Caco-2 (cell line): ENCODE measurements at regions not wholly inside any gene's neighbourhood (a gene's known extent, or its start where the extent isn't known, plus 50 kb on each side); places are given as distances from the start of the nearest gene placed in this dataset.

Experiments
- BruUV-seq: library from RNA; stranded (reverse); fragments of 400-500 nt; replicated peaks from 2 replicates; lab custom pipeline; 2021; lab: Mats Ljungman, UMichigan
- CTCF ChIA-PET: fragments of 300-600 bp; sonication (Branson Sonifier 250); formaldehyde crosslinking; loops from one replicate; lab custom pipeline; 2022; ENCODE audit warnings: antibody characterized with exemption; lab: Charles Lee
- POLR2A ChIA-PET: fragments of 300-600 bp; sonication (Branson Sonifier 250); formaldehyde crosslinking; loops from one replicate; lab custom pipeline; 2022; ENCODE audit warnings: antibody characterized with exemption; lab: Charles Lee
- DNase-seq, 2 experiments: peaks; one replicate each; pipeline versions ENCODE4 v3.0.0 to v3.0.0-alpha.2; 2020 to 2022
- H3K27me3 ChIP-seq: replicated peaks from 2 replicates; pipeline ENCODE4 v1.6.0; 2011; ENCODE audit warnings: low read length; ENCODE audit not compliant: control insufficient read depth, insufficient read depth
- H3K36me3 ChIP-seq: 2 replicates; pipeline ENCODE4 v1.5.1; 2011; ENCODE audit warnings: low read length; ENCODE audit not compliant: control insufficient read depth, insufficient read depth
- H3K4me1 ChIP-seq: fragments of 250-450 bp; sonication (Bioruptor Pico); 2 replicates; pipeline ENCODE4 v1.5.1; 2020; ENCODE audit warnings: mild to moderate bottlenecking
- H3K4me3 ChIP-seq: 2 replicates; pipeline ENCODE4 v1.5.1; 2011; ENCODE audit warnings: low read depth, mild to moderate bottlenecking, control low read depth, low read length
- H3K9me3 ChIP-seq: fragments of 250-450 bp; sonication (Bioruptor Pico); 2 replicates; pipeline ENCODE4 v1.5.1; 2020; ENCODE audit warnings: mild to moderate bottlenecking, moderate library complexity
- H3K27ac Mint-ChIP-seq: one replicate; pipeline ENCODE4 v1.8.0; 2022; ENCODE audit warnings: mixed read lengths; ENCODE audit not compliant: unreplicated experiment
- H3K27me3 Mint-ChIP-seq: one replicate; pipeline ENCODE4 v1.8.0; 2022; ENCODE audit warnings: mixed read lengths; ENCODE audit not compliant: insufficient read depth, unreplicated experiment
- H3K36me3 Mint-ChIP-seq: one replicate; pipeline ENCODE4 v1.8.0; 2022; ENCODE audit warnings: mild to moderate bottlenecking, mixed read lengths; ENCODE audit not compliant: insufficient read depth, unreplicated experiment
- H3K4me1 Mint-ChIP-seq: one replicate; pipeline ENCODE4 v1.8.0; 2022; ENCODE audit warnings: low read depth, mixed read lengths; ENCODE audit not compliant: unreplicated experiment
- H3K4me3 Mint-ChIP-seq: one replicate; pipeline ENCODE4 v1.8.0; 2022; ENCODE audit warnings: mild to moderate bottlenecking, moderate library complexity, mixed read lengths; ENCODE audit not compliant: unreplicated experiment
- H3K9me3 Mint-ChIP-seq: one replicate; pipeline ENCODE4 v1.8.0; 2022; ENCODE audit warnings: mixed read lengths; ENCODE audit not compliant: unreplicated experiment
- CTCF ChIP-seq, 2 experiments: fragments of 200-600 bp in 1 of 2; IDR thresholded peaks; 1 replicate in 1 of 2; 2 replicates in 1 of 2; pipeline versions ENCODE4 v1.5.1 to v1.8.0; 2011 to 2022; ENCODE audit warnings: antibody characterized with exemption in 1 of 2, control low read depth in 1 of 2, inconsistent platforms in 1 of 2, low read depth in 1 of 2, low read length in 1 of 2, mild to moderate bottlenecking in 1 of 2, moderate library complexity in 1 of 2; ENCODE audit not compliant: insufficient read depth in 1 of 2, severe bottlenecking in 1 of 2, unreplicated experiment in 1 of 2
- intact Hi-C: fragments of 100-400 bp; cut with micrococcal nuclease; formaldehyde crosslinking; loops from one replicate; pipeline ENCODE4 v1.10.0; 2022; ENCODE audit not compliant: unreplicated experiment

GRCh38 chr18:75544496-75544895 is 117.0 kb upstream of the SMIM21 start:
- CTCF ChIA-PET, result no interaction called here
- no TSS peak for BruUV-seq

GRCh38 chr18:75544051-75544481 is 116.6 kb upstream of the SMIM21 start:
- H3K4me3 Mint-ChIP-seq, result no peak overlapping the region
- POLR2A ChIA-PET, result no interaction called here
- no peak overlapping the region for H3K4me3 ChIP-seq
- H3K27me3 ChIP-seq, result no peaks in the 10 kb centered on the region
- BruUV-seq, result no TSS peak
- H3K9me3 ChIP-seq, result no peaks in the 10 kb centered on the region
- no peaks in the 10 kb centered on the region for H3K4me1 Mint-ChIP-seq
- intact Hi-C loops, result no loop called here
- CTCF ChIA-PET, result no interaction called here
- no peaks in the 10 kb centered on the region for H3K36me3 ChIP-seq
- peaks cover 4% of the 10 kb centered on the region for H3K27me3 Mint-ChIP-seq
- DNase-seq, result no peak
- H3K9me3 Mint-ChIP-seq, result no peaks in the 10 kb centered on the region
- no peaks in the 10 kb centered on the region for H3K4me1 ChIP-seq
- H3K27ac Mint-ChIP-seq, result no peak overlapping the region
- no peak for TF ChIP-seq CTCF (IDR thresholded peaks at IDR 0.05; ENCODE audit: insufficient read depth in 1 of 2, low read depth in 1 of 2, low read length in 1 of 2, severe bottlenecking in 1 of 2, unreplicated experiment in 1 of 2)
- no peaks in the 10 kb centered on the region for H3K36me3 Mint-ChIP-seq

More at GRCh38 chr18:75544496-75544895, 117.0 kb upstream of the SMIM21 start:
- no peak for TF ChIP-seq CTCF (IDR thresholded peaks at IDR 0.05; ENCODE audit: insufficient read depth in 1 of 2, low read depth in 1 of 2, low read length in 1 of 2, severe bottlenecking in 1 of 2, unreplicated experiment in 1 of 2)
- no peaks in the 10 kb centered on the region for H3K36me3 Mint-ChIP-seq
- no peak overlapping the region for H3K27ac Mint-ChIP-seq
- no peaks in the 10 kb centered on the region for H3K36me3 ChIP-seq
- H3K9me3 ChIP-seq, result no peaks in the 10 kb centered on the region
- H3K9me3 Mint-ChIP-seq, result no peaks in the 10 kb centered on the region
- intact Hi-C loops, result no loop called here
- H3K4me1 ChIP-seq, result no peaks in the 10 kb centered on the region
- H3K27me3 ChIP-seq, result no peaks in the 10 kb centered on the region
- H3K4me3 ChIP-seq, result no peak overlapping the region
- no peak for DNase-seq
- H3K27me3 Mint-ChIP-seq, result peaks cover 5% of the 10 kb centered on the region
- POLR2A ChIA-PET, result no interaction called here
- no peak overlapping the region for H3K4me3 Mint-ChIP-seq
- H3K4me1 Mint-ChIP-seq, result no peaks in the 10 kb centered on the region

- no peaks in the 10 kb centered on the region for H3K36me3 ChIP-seq
- CTCF ChIA-PET, result no interaction called here
Observed at GRCh38 chr18:75538727-75539126, 111.2 kb upstream of the SMIM21 start.

More at GRCh38 chr18:75538727-75539126, 111.2 kb upstream of the SMIM21 start:
- DNase-seq, result no peak
- H3K4me3 Mint-ChIP-seq, result no peak overlapping the region
- no peaks in the 10 kb centered on the region for H3K4me1 Mint-ChIP-seq
- no peak for TF ChIP-seq CTCF (IDR thresholded peaks at IDR 0.05; ENCODE audit: insufficient read depth in 1 of 2, low read depth in 1 of 2, low read length in 1 of 2, severe bottlenecking in 1 of 2, unreplicated experiment in 1 of 2)
- Histone ChIP-seq H3K4me1 (no peaks in the 10 kb centered on the region), H3K27me3 (no peaks in the 10 kb centered on the region), H3K4me3 (no peak overlapping the region), H3K9me3 (no peaks in the 10 kb centered on the region)
- no peaks in the 10 kb centered on the region for H3K9me3 Mint-ChIP-seq
- POLR2A ChIA-PET, result no interaction called here
- H3K27ac Mint-ChIP-seq, result no peak overlapping the region
- intact Hi-C loops, result no loop called here
- peaks cover 6% of the 10 kb centered on the region for H3K27me3 Mint-ChIP-seq
- no peaks in the 10 kb centered on the region for H3K36me3 Mint-ChIP-seq
- no TSS peak for BruUV-seq
